WTC11 (cell line): ENCODE measurements at regions not wholly inside any gene's neighbourhood (a gene's known extent, or its start where the extent isn't known, plus 50 kb on each side); places are given as distances from the start of the nearest gene placed in this dataset.

Source experiments
- ATAC-seq: fragments of 200-7000 bp; cut with Tn5 transposase; 2 replicates; pipeline ENCODE4 v1.10.0; 2021; ENCODE audit warnings: mild to moderate bottlenecking, moderate library complexity
- CTCF ChIA-PET: fragments of 300-600 bp; sonication (Branson Sonifier 250); formaldehyde crosslinking; loops from one replicate; lab custom pipeline; 2021; ENCODE audit warnings: antibody characterized with exemption; lab: Charles Lee
- POLR2A ChIA-PET: fragments of 350-600 bp; sonication (Branson Sonifier 250); formaldehyde crosslinking; loops from one replicate; lab custom pipeline; 2021; ENCODE audit warnings: antibody characterized with exemption; lab: Charles Lee
- DNase-seq: peaks from one replicate; pipeline ENCODE4 v3.0.0; 2021; ENCODE audit warnings: low spot score
- H3K27ac Mint-ChIP-seq: 2 replicates; pipeline ENCODE4 v1.8.0; 2021; ENCODE audit warnings: mixed read lengths
- H3K27me3 Mint-ChIP-seq: 2 replicates; pipeline ENCODE4 v1.8.0; 2021; ENCODE audit warnings: low read depth, mild to moderate bottlenecking, moderate library complexity, mixed read lengths
- H3K36me3 Mint-ChIP-seq: 2 replicates; pipeline ENCODE4 v1.8.0; 2021; ENCODE audit warnings: mixed read lengths
- H3K4me1 Mint-ChIP-seq: 2 replicates; pipeline ENCODE4 v1.8.0; 2022; ENCODE audit warnings: mixed read lengths
- H3K4me3 Mint-ChIP-seq: 2 replicates; pipeline ENCODE4 v1.8.0; 2021; ENCODE audit warnings: mild to moderate bottlenecking, moderate library complexity, mixed read lengths
- H3K9me3 Mint-ChIP-seq: 2 replicates; pipeline ENCODE4 v1.8.0; 2021; ENCODE audit warnings: mixed read lengths
- ELF4 ChIP-seq: sonication (generic); formaldehyde crosslinking; IDR thresholded peaks from 2 replicates; pipeline ENCODE4 v1.8.1; 2022; ENCODE audit warnings: low read depth, mild to moderate bottlenecking, moderate library complexity, missing genetic modification reagents
- ETV6 ChIP-seq: sonication (generic); formaldehyde crosslinking; IDR thresholded peaks from 2 replicates; pipeline ENCODE4 v1.8.1; 2022; ENCODE audit warnings: mild to moderate bottlenecking, missing genetic modification reagents
- FOXK1 ChIP-seq: sonication (generic); formaldehyde crosslinking; IDR thresholded peaks from 2 replicates; pipeline ENCODE4 v1.8.0; 2022; ENCODE audit warnings: mild to moderate bottlenecking, moderate library complexity, missing genetic modification reagents
- IRF2 ChIP-seq: sonication (generic); formaldehyde crosslinking; IDR thresholded peaks from 2 replicates; pipeline ENCODE4 v1.8.0; 2022; ENCODE audit warnings: low read depth, missing genetic modification reagents, borderline replicate concordance
- JAZF1 ChIP-seq: fragments of 250-450 bp; sonication (Bioruptor Pico); IDR thresholded peaks from 2 replicates; pipeline ENCODE4 v1.9.0; 2021; ENCODE audit warnings: moderate library complexity, mild to moderate bottlenecking, inconsistent platforms
- ZNF219 ChIP-seq: sonication (generic); formaldehyde crosslinking; IDR thresholded peaks from 2 replicates; pipeline ENCODE4 v1.8.0; 2023; ENCODE audit warnings: missing genetic modification reagents, mild to moderate bottlenecking, borderline replicate concordance
- ZNF232 ChIP-seq: sonication (generic); formaldehyde crosslinking; IDR thresholded peaks from 2 replicates; pipeline ENCODE4 v1.8.0; 2022; ENCODE audit warnings: mild to moderate bottlenecking, missing genetic modification reagents
- ZNF263 ChIP-seq: sonication (generic); formaldehyde crosslinking; IDR thresholded peaks from 2 replicates; pipeline ENCODE4 v1.8.1; 2022; ENCODE audit warnings: low read depth, mild to moderate bottlenecking, moderate library complexity, missing genetic modification reagents
- ZNF396 ChIP-seq: fragments of 250-450 bp; sonication (Bioruptor Pico); IDR thresholded peaks from 2 replicates; pipeline ENCODE4 v1.8.0; 2021; ENCODE audit warnings: mild to moderate bottlenecking, moderate library complexity, borderline replicate concordance
- ZNF671 ChIP-seq: fragments of 250-450 bp; sonication (Bioruptor Pico); IDR thresholded peaks from 2 replicates; pipeline ENCODE4 v1.8.0; 2021; ENCODE audit warnings: mild to moderate bottlenecking
- TF ChIP-seq, protein P1 (sequence below): fragments of 250-450 bp; sonication (Bioruptor Pico); IDR thresholded peaks from 2 replicates; pipeline ENCODE4 v1.9.0; 2021; ENCODE audit warnings: moderate library complexity, mild to moderate bottlenecking, inconsistent platforms, borderline replicate concordance
- TF ChIP-seq, protein P2 (sequence below): sonication (generic); formaldehyde crosslinking; IDR thresholded peaks from 2 replicates; pipeline ENCODE4 v1.8.1; 2023; ENCODE audit warnings: mild to moderate bottlenecking, missing genetic modification reagents
- TF ChIP-seq, protein P3 (sequence below): sonication (generic); formaldehyde crosslinking; IDR thresholded peaks from 2 replicates; pipeline ENCODE4 v1.8.1; 2023; ENCODE audit warnings: mild to moderate bottlenecking, missing genetic modification reagents, borderline replicate concordance
- TF ChIP-seq, protein P4 (sequence below): sonication (generic); formaldehyde crosslinking; conservative IDR thresholded peaks from 2 replicates; pipeline ENCODE4 v1.8.1; 2022; ENCODE audit warnings: mild to moderate bottlenecking, missing genetic modification reagents
- TF ChIP-seq, protein P5 (sequence below): sonication (generic); formaldehyde crosslinking; IDR thresholded peaks from 2 replicates; pipeline ENCODE4 v1.8.0; 2023; ENCODE audit warnings: mild to moderate bottlenecking, missing genetic modification reagents
- TF ChIP-seq, protein P6 (sequence below): fragments of 250-450 bp; sonication (Bioruptor Pico); IDR thresholded peaks from 2 replicates; pipeline ENCODE4 v1.9.0; 2021; ENCODE audit warnings: mild to moderate bottlenecking
- TF ChIP-seq, protein P7 (sequence below): fragments of 250-450 bp; sonication (Bioruptor Pico); IDR thresholded peaks from 2 replicates; pipeline ENCODE4 v1.8.0; 2021; ENCODE audit warnings: mild to moderate bottlenecking

DNA sequence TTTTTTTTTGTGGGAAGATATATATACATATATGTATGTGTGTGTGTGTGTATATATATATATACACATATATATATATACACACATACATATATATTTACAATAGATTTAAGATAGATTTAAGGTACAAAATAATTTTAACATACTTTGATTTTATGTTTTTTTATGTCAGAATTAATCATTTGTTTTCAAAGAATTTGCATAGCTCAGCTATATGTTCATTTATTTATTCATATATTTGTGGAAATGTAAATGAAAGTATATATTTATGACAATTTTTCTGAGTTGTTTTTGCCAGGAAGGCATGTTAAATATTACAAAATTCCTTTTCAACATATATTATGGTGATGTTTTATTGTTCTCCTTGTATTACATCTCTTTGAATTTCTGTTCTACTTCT is 887.4 kb upstream of the NOVA1 start:
- Mint-ChIP-seq H3K4me3 (no peak overlapping the region), H3K36me3 (no peaks in the 10 kb centered on the region), H3K4me1 (peaks cover 21% of the 10 kb centered on the region), H3K9me3 (no peaks in the 10 kb centered on the region), H3K27me3 (no peaks in the 10 kb centered on the region)
- CTCF ChIA-PET, result no interaction called here
- POLR2A ChIA-PET, result no interaction called here
- DNase-seq, result no peak
- no peak for ATAC-seq
- no peak for TF ChIP-seq ETV6 (CRISPR knock-in tag)
- TF ChIP-seq JAZF1 (CRISPR knock-in tag), result no peak
- TF ChIP-seq, protein P1, sequence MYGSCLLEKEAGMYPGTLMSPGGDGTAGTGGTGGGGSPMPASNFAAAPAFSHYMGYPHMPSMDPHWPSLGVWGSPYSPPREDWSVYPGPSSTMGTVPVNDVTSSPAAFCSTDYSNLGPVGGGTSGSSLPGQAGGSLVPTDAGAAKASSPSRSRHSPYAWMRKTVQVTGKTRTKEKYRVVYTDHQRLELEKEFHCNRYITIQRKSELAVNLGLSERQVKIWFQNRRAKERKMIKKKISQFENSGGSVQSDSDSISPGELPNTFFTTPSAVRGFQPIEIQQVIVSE (CRISPR knock-in tag), result no peak
- TF ChIP-seq, all 79 proteins: peak for 0
- no peak overlapping the region for H3K27ac Mint-ChIP-seq

DNA sequence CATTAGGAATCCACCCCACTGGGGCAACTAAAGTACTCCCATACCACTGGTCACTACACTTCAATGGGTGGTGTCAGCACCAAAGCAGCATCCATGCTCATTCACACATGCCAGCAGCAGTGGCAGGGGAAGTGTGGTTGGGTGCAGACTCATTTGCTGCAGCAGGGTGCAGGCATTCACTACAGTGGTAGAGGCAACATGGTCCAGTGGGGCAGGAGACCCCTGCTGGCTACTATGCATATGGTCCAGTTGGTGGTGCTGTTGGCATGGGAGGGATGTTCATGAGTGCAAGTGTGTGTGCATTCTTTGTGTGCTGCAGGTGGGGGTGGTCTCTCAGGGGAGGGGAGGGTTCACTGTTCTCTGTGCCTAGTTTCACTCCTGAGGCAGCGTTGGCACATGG is 908.4 kb upstream of the NOVA1 start:
- H3K4me3 Mint-ChIP-seq, result no peak overlapping the region
- no peak for TF ChIP-seq ZNF396 (CRISPR knock-in tag)
- DNase-seq, result no peak
- H3K36me3 Mint-ChIP-seq, result peaks cover 29% of the 10 kb centered on the region
- H3K4me1 Mint-ChIP-seq, result no peaks in the 10 kb centered on the region
- H3K27ac Mint-ChIP-seq, result no peak overlapping the region
- CTCF ChIA-PET, result no interaction called here
- peaks cover 44% of the 10 kb centered on the region for H3K9me3 Mint-ChIP-seq
- POLR2A ChIA-PET, result no interaction called here
- H3K27me3 Mint-ChIP-seq, result no peaks in the 10 kb centered on the region
- ATAC-seq, result peak; percentile 43

DNA sequence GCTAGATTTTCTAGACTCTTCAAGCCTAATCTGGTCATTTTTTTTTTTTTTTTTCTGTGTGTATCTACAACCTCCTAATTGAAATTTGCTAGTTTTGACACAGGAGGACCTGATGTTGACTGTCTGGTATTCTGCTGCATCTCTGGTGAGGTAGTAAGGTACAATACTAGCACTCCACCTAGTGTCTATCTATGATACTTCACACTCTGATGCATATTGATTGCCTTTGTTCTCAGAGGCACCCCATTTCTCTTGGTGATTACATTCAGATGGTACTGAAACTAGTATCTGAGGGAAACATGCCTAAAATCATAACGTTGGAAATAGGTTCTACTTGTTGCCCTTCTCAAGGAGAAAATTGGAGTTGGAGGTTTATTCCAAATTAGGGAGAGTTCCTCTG is 930.5 kb upstream of the NOVA1 start:
- no peaks in the 10 kb centered on the region for H3K27me3 Mint-ChIP-seq
- ATAC-seq (peak; percentile 87), DNase-seq (no peak)
- ChIA-PET CTCF (no interaction called here), POLR2A (no interaction called here)
- peaks cover 7% of the 10 kb centered on the region for H3K4me1 Mint-ChIP-seq
- peaks cover 6% of the 10 kb centered on the region for H3K36me3 Mint-ChIP-seq
- H3K4me3 Mint-ChIP-seq, result no peak overlapping the region
- peak overlapping the region; percentile 67 for H3K27ac Mint-ChIP-seq
- peaks cover 14% of the 10 kb centered on the region for H3K9me3 Mint-ChIP-seq
- TF ChIP-seq, protein P2, sequence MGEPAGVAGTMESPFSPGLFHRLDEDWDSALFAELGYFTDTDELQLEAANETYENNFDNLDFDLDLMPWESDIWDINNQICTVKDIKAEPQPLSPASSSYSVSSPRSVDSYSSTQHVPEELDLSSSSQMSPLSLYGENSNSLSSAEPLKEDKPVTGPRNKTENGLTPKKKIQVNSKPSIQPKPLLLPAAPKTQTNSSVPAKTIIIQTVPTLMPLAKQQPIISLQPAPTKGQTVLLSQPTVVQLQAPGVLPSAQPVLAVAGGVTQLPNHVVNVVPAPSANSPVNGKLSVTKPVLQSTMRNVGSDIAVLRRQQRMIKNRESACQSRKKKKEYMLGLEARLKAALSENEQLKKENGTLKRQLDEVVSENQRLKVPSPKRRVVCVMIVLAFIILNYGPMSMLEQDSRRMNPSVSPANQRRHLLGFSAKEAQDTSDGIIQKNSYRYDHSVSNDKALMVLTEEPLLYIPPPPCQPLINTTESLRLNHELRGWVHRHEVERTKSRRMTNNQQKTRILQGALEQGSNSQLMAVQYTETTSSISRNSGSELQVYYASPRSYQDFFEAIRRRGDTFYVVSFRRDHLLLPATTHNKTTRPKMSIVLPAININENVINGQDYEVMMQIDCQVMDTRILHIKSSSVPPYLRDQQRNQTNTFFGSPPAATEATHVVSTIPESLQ (CRISPR knock-in tag), result no peak
- TF ChIP-seq ZNF671 (CRISPR knock-in tag) (no peak), JAZF1 (CRISPR knock-in tag) (no peak), ZNF232 (CRISPR knock-in tag) (no peak), ZNF263 (CRISPR knock-in tag) (no peak), ZNF396 (CRISPR knock-in tag) (no peak), ELF4 (CRISPR knock-in tag) (no peak), FOXK1 (CRISPR knock-in tag) (no peak), IRF2 (CRISPR knock-in tag) (no peak), ZNF219 (CRISPR knock-in tag) (no peak)
- TF ChIP-seq, protein P3, sequence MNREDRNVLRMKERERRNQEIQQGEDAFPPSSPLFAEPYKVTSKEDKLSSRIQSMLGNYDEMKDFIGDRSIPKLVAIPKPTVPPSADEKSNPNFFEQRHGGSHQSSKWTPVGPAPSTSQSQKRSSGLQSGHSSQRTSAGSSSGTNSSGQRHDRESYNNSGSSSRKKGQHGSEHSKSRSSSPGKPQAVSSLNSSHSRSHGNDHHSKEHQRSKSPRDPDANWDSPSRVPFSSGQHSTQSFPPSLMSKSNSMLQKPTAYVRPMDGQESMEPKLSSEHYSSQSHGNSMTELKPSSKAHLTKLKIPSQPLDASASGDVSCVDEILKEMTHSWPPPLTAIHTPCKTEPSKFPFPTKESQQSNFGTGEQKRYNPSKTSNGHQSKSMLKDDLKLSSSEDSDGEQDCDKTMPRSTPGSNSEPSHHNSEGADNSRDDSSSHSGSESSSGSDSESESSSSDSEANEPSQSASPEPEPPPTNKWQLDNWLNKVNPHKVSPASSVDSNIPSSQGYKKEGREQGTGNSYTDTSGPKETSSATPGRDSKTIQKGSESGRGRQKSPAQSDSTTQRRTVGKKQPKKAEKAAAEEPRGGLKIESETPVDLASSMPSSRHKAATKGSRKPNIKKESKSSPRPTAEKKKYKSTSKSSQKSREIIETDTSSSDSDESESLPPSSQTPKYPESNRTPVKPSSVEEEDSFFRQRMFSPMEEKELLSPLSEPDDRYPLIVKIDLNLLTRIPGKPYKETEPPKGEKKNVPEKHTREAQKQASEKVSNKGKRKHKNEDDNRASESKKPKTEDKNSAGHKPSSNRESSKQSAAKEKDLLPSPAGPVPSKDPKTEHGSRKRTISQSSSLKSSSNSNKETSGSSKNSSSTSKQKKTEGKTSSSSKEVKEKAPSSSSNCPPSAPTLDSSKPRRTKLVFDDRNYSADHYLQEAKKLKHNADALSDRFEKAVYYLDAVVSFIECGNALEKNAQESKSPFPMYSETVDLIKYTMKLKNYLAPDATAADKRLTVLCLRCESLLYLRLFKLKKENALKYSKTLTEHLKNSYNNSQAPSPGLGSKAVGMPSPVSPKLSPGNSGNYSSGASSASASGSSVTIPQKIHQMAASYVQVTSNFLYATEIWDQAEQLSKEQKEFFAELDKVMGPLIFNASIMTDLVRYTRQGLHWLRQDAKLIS, result no peak
- TF ChIP-seq, protein P4, sequence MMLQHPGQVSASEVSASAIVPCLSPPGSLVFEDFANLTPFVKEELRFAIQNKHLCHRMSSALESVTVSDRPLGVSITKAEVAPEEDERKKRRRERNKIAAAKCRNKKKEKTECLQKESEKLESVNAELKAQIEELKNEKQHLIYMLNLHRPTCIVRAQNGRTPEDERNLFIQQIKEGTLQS (CRISPR knock-in tag), result no peak
- TF ChIP-seq, protein P5, sequence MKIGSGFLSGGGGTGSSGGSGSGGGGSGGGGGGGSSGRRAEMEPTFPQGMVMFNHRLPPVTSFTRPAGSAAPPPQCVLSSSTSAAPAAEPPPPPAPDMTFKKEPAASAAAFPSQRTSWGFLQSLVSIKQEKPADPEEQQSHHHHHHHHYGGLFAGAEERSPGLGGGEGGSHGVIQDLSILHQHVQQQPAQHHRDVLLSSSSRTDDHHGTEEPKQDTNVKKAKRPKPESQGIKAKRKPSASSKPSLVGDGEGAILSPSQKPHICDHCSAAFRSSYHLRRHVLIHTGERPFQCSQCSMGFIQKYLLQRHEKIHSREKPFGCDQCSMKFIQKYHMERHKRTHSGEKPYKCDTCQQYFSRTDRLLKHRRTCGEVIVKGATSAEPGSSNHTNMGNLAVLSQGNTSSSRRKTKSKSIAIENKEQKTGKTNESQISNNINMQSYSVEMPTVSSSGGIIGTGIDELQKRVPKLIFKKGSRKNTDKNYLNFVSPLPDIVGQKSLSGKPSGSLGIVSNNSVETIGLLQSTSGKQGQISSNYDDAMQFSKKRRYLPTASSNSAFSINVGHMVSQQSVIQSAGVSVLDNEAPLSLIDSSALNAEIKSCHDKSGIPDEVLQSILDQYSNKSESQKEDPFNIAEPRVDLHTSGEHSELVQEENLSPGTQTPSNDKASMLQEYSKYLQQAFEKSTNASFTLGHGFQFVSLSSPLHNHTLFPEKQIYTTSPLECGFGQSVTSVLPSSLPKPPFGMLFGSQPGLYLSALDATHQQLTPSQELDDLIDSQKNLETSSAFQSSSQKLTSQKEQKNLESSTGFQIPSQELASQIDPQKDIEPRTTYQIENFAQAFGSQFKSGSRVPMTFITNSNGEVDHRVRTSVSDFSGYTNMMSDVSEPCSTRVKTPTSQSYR, result no peak
- TF ChIP-seq, protein P6, sequence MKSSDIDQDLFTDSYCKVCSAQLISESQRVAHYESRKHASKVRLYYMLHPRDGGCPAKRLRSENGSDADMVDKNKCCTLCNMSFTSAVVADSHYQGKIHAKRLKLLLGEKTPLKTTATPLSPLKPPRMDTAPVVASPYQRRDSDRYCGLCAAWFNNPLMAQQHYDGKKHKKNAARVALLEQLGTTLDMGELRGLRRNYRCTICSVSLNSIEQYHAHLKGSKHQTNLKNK (CRISPR knock-in tag), result no peak
- TF ChIP-seq, protein P7, sequence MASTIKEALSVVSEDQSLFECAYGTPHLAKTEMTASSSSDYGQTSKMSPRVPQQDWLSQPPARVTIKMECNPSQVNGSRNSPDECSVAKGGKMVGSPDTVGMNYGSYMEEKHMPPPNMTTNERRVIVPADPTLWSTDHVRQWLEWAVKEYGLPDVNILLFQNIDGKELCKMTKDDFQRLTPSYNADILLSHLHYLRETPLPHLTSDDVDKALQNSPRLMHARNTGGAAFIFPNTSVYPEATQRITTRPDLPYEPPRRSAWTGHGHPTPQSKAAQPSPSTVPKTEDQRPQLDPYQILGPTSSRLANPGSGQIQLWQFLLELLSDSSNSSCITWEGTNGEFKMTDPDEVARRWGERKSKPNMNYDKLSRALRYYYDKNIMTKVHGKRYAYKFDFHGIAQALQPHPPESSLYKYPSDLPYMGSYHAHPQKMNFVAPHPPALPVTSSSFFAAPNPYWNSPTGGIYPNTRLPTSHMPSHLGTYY (CRISPR knock-in tag), result no peak
